ENCODE measurements at regions not wholly inside any gene's neighbourhood (a gene's known extent, or its start where the extent isn't known, plus 50 kb on each side); places are given as distances from the start of the nearest gene placed in this dataset.

DNA sequence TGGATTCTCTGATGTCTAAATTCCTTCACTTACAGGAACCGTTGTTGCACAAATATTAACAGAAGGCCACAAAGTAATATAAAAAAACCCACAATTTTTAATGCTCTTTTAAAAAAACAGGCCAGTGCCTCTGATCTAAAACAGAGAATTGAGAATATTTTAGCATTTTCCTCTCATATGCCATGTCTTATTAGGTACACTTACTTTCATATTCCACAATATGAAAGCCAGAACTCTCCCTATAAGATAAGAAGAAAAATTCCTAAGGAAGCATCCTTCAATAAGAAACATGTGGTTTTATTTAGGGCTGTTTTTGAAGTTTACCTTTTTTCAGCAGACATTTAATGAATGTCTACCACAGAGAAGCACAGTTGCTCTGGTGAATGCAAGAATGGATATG is 214.5 kb downstream of the FAT3 start:
- CTCF ChIA-PET, result no interaction called here
- ATAC-seq, result no peak
- Mint-ChIP-seq H3K27me3 (no peaks in the 10 kb centered on the region), H3K36me3 (no peaks in the 10 kb centered on the region), H3K9me3 (ENCODE audit: low read depth) (peaks cover 1% of the 10 kb centered on the region), H3K4me1 (no peaks in the 10 kb centered on the region), H3K4me3 (no peak overlapping the region), H3K27ac (no peak overlapping the region)
- no peak for DNase-seq

DNA sequence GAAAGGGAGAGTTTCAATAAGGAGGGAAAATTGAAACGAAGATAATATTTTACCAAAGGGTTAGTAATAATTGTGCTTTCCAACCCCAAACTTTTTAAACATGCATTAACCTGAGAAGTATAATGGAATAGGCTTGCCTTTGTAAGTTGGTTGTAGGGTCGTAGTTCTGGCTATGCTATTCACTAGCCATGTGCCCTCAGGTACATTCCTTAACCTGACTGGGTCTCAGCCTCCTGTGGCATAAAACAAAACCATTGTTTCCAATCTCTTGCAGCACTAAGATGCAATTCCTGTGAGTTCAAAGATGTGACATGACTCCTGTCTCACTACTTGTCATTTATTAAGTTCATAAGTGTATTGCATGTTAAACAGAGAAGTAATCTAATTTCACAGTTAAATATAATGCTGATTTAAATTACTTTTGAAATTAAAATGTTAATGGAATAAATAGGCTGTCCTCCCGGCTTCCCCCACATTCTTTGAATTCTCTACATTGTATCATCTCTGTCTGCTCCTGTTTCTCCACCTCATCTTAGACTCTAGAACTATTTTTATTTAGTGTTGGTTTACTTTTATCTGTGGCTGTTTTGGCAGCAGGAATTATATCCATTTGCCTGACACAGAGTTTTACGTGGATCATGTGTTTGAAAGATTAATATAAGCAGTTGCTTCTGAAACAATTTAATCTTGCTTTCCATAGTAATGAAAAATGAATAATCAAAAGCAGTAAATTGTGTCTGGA is 216.3 kb downstream of the FAT3 start:
- no peak for DNase-seq
- Mint-ChIP-seq H3K4me3 (no peak overlapping the region), H3K27ac (no peak overlapping the region), H3K27me3 (no peaks in the 10 kb centered on the region), H3K36me3 (no peaks in the 10 kb centered on the region), H3K9me3 (ENCODE audit: low read depth) (no peaks in the 10 kb centered on the region), H3K4me1 (no peaks in the 10 kb centered on the region)
- ATAC-seq, result no peak
- CTCF ChIA-PET, result no interaction called here

DNA sequence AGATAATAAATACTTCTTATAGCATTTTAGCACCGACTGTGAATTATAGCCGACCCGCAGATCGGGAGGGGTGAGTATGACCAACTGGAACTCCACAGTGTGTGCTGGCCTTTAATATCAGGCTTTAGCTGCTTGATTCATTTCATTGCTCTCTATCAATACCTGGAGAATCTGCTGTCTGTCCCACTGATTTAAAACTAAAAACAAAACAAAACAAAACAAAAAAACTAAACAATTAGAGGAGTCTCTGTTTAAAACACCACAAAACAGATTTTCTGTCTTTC is 216.8 kb downstream of the FAT3 start:
- no peaks in the 10 kb centered on the region for H3K36me3 Mint-ChIP-seq
- no peak for DNase-seq
- no peaks in the 10 kb centered on the region for H3K4me1 Mint-ChIP-seq
- no peaks in the 10 kb centered on the region for H3K9me3 Mint-ChIP-seq (ENCODE audit: low read depth)
- no peak overlapping the region for H3K27ac Mint-ChIP-seq
- no peak for ATAC-seq
- CTCF ChIA-PET, result no interaction called here
- H3K4me3 Mint-ChIP-seq, result no peak overlapping the region
- no peaks in the 10 kb centered on the region for H3K27me3 Mint-ChIP-seq

GRCh38 chr11:92443199-92443598 is 218.6 kb downstream of the FAT3 start:
- Mint-ChIP-seq H3K36me3 (no peaks in the 10 kb centered on the region), H3K27ac (no peak overlapping the region), H3K9me3 (ENCODE audit: low read depth) (no peaks in the 10 kb centered on the region), H3K4me1 (no peaks in the 10 kb centered on the region), H3K27me3 (no peaks in the 10 kb centered on the region), H3K4me3 (no peak overlapping the region)
- DNase-seq (no peak), ATAC-seq (no peak)
- CTCF ChIA-PET, result no interaction called here

- ATAC-seq, result no peak
- no peak for DNase-seq
- H3K27me3 Mint-ChIP-seq, result no peaks in the 10 kb centered on the region
- H3K9me3 Mint-ChIP-seq (ENCODE audit: low read depth), result no peaks in the 10 kb centered on the region
- H3K4me1 Mint-ChIP-seq, result no peaks in the 10 kb centered on the region
- CTCF ChIA-PET, result interaction anchor here (0.7 kb wide), 1 partner anchor 91 kb away, joined by 3 read pairs; no protein-coding TSS in a partner anchor
- no peaks in the 10 kb centered on the region for H3K36me3 Mint-ChIP-seq
- H3K27ac Mint-ChIP-seq, result no peak overlapping the region
- no peak overlapping the region for H3K4me3 Mint-ChIP-seq
These were observed 223.0 kb downstream of the FAT3 start for GRCh38 chr11:92447586-92447985.

- CTCF ChIA-PET, result no interaction called here
- Mint-ChIP-seq H3K36me3 (no peaks in the 10 kb centered on the region), H3K27ac (no peak overlapping the region), H3K27me3 (no peaks in the 10 kb centered on the region), H3K9me3 (ENCODE audit: low read depth) (no peaks in the 10 kb centered on the region), H3K4me1 (no peaks in the 10 kb centered on the region), H3K4me3 (no peak overlapping the region)
- no peak for ATAC-seq
- DNase-seq, result no peak
These were observed 224.6 kb downstream of the FAT3 start for GRCh38 chr11:92449222-92449621.

DNA sequence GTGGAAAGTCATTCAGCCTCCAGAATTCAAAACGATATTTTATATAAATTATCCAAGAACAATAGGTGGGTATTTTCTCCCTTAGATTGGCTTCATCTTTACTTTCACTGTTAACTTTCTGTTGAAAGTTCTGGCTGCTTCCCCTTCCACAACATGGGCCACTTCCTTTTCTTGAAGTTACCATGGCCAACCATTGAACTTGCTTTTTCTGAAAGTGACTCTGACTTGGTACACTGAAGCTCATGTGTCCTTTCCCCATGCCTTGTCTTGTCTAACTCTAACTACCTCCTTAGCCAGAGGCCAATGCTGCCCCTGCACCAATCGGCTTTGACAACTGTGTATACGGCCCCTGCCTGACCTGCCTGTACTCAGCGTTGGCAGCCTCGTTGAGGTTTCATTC is 225.2 kb downstream of the FAT3 start:
- Mint-ChIP-seq H3K27me3 (no peaks in the 10 kb centered on the region), H3K4me3 (no peak overlapping the region), H3K4me1 (no peaks in the 10 kb centered on the region), H3K36me3 (no peaks in the 10 kb centered on the region), H3K27ac (no peak overlapping the region), H3K9me3 (ENCODE audit: low read depth) (no peaks in the 10 kb centered on the region)
- no peak for ATAC-seq
- no peak for DNase-seq
- CTCF ChIA-PET, result no interaction called here

GRCh38 chr11:92451063-92451462 is 226.4 kb downstream of the FAT3 start:
- Mint-ChIP-seq H3K4me1 (no peaks in the 10 kb centered on the region), H3K27ac (no peak overlapping the region), H3K27me3 (no peaks in the 10 kb centered on the region), H3K4me3 (no peak overlapping the region), H3K9me3 (ENCODE audit: low read depth) (no peaks in the 10 kb centered on the region), H3K36me3 (no peaks in the 10 kb centered on the region)
- ATAC-seq, result no peak
- DNase-seq, result no peak
- CTCF ChIA-PET, result no interaction called here

DNA sequence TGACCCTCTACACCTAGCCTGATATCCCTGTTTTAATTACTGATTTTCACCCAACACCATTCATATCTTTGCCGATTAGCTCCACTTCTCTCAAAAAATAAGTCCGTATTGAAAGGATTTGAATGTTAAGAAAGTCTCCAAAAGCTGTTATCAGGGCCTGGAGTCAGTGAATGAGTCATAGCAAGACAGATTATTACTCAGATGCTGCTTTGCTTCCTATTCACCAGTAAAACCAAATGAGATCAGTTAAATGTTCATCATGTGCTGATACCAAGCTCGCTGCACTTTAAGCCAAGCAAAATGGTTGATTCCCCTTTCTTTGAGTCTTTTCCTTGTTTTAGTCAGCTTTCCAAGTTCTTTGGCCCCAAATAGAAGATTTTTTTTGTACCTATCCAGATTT is 228.4 kb downstream of the FAT3 start:
- Mint-ChIP-seq H3K4me3 (no peak overlapping the region), H3K27ac (no peak overlapping the region), H3K9me3 (ENCODE audit: low read depth) (no peaks in the 10 kb centered on the region), H3K36me3 (no peaks in the 10 kb centered on the region), H3K27me3 (no peaks in the 10 kb centered on the region), H3K4me1 (no peaks in the 10 kb centered on the region)
- CTCF ChIA-PET, result no interaction called here
- ATAC-seq (no peak), DNase-seq (no peak)

- Mint-ChIP-seq H3K27me3 (no peaks in the 10 kb centered on the region), H3K4me3 (no peak overlapping the region), H3K27ac (no peak overlapping the region), H3K9me3 (ENCODE audit: low read depth) (no peaks in the 10 kb centered on the region), H3K4me1 (no peaks in the 10 kb centered on the region), H3K36me3 (no peaks in the 10 kb centered on the region)
- CTCF ChIA-PET, result no interaction called here
- DNase-seq, result no peak
- no peak for ATAC-seq
These were observed 230.7 kb downstream of the FAT3 start for GRCh38 chr11:92455210-92455790.

GRCh38 chr11:92457250-92457649 is 232.6 kb downstream of the FAT3 start:
- Mint-ChIP-seq H3K27me3 (no peaks in the 10 kb centered on the region), H3K9me3 (ENCODE audit: low read depth) (no peaks in the 10 kb centered on the region), H3K4me3 (no peak overlapping the region), H3K36me3 (no peaks in the 10 kb centered on the region), H3K27ac (no peak overlapping the region), H3K4me1 (no peaks in the 10 kb centered on the region)
- no peak for ATAC-seq
- no peak for DNase-seq
- CTCF ChIA-PET, result no interaction called here

GRCh38 chr11:92458486-92458885 is 233.9 kb downstream of the FAT3 start:
- H3K4me3 Mint-ChIP-seq, result no peak overlapping the region
- no peaks in the 10 kb centered on the region for H3K9me3 Mint-ChIP-seq (ENCODE audit: low read depth)
- DNase-seq (no peak), ATAC-seq (no peak)
- H3K36me3 Mint-ChIP-seq, result no peaks in the 10 kb centered on the region
- CTCF ChIA-PET, result no interaction called here
- no peak overlapping the region for H3K27ac Mint-ChIP-seq
- H3K27me3 Mint-ChIP-seq, result no peaks in the 10 kb centered on the region
- no peaks in the 10 kb centered on the region for H3K4me1 Mint-ChIP-seq

DNA sequence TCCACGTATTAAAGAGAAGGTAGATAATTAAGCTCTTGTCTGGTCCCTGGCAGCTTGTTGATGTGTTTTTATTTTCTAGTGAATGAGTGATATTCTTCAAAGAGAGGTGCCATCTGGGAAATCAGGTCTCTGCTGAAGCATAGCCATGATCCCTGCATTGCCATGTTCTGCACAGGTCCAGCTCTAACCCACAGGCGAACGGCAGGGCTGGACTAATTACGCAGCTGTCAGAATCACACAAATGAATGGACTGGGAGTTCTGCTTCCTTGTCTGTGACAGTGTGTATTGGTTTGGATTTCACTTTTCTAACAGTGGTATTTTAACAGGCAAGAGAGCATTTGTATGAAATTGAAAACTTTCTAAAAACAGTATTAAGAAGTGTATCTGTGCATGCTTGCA is 235.6 kb downstream of the FAT3 start:
- H3K9me3 Mint-ChIP-seq (ENCODE audit: low read depth), result peaks cover 2% of the 10 kb centered on the region
- DNase-seq (no peak), ATAC-seq (no peak)
- H3K4me3 Mint-ChIP-seq, result no peak overlapping the region
- H3K27ac Mint-ChIP-seq, result no peak overlapping the region
- no peaks in the 10 kb centered on the region for H3K36me3 Mint-ChIP-seq
- CTCF ChIA-PET, result no interaction called here
- H3K27me3 Mint-ChIP-seq, result no peaks in the 10 kb centered on the region
- H3K4me1 Mint-ChIP-seq, result no peaks in the 10 kb centered on the region

- CTCF ChIA-PET, result no interaction called here
- no peaks in the 10 kb centered on the region for H3K36me3 Mint-ChIP-seq
- no peak overlapping the region for H3K4me3 Mint-ChIP-seq
- DNase-seq (no peak), ATAC-seq (no peak)
- H3K9me3 Mint-ChIP-seq (ENCODE audit: low read depth), result peaks cover 2% of the 10 kb centered on the region
- H3K4me1 Mint-ChIP-seq, result no peaks in the 10 kb centered on the region
- H3K27ac Mint-ChIP-seq, result no peak overlapping the region
- H3K27me3 Mint-ChIP-seq, result no peaks in the 10 kb centered on the region
These were observed 236.8 kb downstream of the FAT3 start for GRCh38 chr11:92461447-92461846.

- DNase-seq (no peak), ATAC-seq (no peak)
- no peaks in the 10 kb centered on the region for H3K27me3 Mint-ChIP-seq
- no peaks in the 10 kb centered on the region for H3K36me3 Mint-ChIP-seq
- no peak overlapping the region for H3K4me3 Mint-ChIP-seq
- CTCF ChIA-PET, result no interaction called here
- no peaks in the 10 kb centered on the region for H3K4me1 Mint-ChIP-seq
- peaks cover 2% of the 10 kb centered on the region for H3K9me3 Mint-ChIP-seq (ENCODE audit: low read depth)
- no peak overlapping the region for H3K27ac Mint-ChIP-seq
These were observed 238.2 kb downstream of the FAT3 start for GRCh38 chr11:92462821-92463220.
